GM18861 (cell line): ENCODE measurements at regions not wholly inside any gene's neighbourhood (a gene's known extent, or its start where the extent isn't known, plus 50 kb on each side); places are given as distances from the start of the nearest gene placed in this dataset.

Experiments used
- ATAC-seq: cut with Tn5 transposase; IDR thresholded peaks from one replicate; pipeline ENCODE4 v1.9.1; 2021; ENCODE audit not compliant: unreplicated experiment

DNA sequence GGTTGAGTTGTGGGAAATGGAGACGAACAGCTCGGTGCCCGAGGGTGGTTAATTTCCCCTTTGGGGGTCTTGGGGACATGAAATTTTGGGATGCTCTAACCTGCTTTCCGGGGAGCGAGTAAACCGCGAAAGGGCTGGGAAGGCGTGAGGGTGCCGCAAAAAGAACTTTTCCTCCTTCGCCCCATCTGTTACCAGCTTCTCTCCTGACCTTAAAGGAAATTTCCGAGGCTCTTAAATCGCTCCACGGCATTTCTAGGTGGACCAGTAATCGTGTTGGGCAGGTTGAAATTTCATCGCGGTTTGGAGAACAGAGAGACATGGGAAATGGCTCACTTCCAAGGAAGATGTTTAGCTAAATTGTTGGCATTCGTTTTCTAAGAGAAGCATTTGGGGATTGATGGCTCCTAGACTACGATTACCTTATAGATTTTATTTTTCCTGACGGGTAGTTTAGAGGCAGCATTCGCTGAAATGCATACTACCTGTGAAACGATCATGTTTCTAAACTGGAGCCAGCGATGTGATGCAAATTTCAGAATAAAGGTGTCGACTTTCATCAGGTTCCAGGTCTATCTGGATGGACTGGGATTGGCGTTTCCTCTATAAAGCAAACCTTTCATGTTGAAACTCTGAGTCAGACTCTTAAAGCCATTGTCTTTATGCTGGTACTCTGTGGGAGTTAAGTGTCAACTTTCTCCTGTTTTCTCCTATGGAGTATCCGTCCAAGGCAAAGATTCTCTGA is 414.5 kb downstream of the PCNX1 start:
- no peak for ATAC-seq

GRCh38 chr14:71322655-71323250 is 415.5 kb downstream of the PCNX1 start:
- no peak for ATAC-seq

DNA sequence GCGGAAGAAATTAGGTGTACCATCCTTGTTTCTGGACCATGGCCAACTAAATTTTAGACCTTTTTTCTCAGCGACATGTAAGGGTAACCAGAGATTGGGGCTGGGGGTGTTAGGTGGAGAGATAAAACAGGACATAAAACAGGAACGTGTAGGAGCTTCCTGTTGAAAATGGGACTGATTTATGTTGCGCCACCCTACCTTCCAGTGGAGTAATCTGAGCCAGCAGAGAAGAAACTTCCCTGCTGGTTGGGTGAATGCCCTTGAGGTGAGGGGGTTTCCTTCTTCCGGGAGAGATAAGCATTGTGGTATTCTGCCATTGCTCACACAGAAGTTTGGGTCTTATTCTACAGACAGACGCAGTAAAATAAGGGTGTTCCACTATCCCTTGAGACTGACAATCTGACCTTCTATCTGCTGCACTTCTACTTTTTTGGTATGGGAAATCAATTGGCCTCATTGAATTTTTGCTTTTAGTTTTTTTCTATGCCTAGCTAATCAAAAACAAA is 417.6 kb downstream of the PCNX1 start:
- peak; percentile 17 for ATAC-seq

DNA sequence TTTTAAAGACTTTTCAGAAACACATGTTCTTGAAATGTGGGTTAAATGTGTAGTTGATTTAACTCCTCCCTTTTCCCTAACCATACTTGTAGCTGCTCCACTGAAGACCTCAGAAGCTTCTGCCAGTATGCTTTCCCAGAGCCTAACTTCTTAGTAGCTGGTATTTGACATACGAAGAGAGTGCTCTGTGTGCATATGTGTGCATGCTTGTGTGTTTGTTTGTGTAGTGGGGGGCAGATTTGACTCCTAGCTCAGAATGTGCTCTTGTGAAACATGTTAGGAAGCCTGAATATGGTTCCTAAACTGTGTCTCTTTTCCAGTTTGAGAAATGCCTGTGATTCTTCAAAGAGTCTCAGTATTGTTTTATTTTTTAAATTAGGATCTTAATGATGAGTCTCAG is 420.4 kb downstream of the PCNX1 start:
- no peak for ATAC-seq

DNA sequence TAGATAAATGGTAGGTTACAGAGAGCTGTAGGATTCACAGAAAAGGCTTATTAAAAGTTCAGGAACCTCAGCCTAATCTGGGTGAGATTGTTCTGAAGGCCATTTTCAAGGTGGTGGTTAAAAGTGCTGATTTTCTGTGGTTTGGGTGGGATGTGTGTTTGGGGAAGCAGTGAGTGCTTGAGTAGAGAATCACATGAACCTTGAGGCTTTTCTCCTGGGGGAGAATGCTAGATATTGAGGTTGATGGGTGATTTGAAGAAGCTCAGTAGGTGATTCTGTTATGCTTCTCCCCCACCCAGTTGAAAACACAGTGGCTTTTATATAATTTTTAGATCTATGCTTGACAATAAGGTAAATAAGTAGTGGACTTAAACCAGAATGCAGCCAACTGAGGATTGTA is 420.9 kb downstream of the PCNX1 start:
- no peak for ATAC-seq

- no peak for ATAC-seq
Observed at GRCh38 chr14:71328954-71329353, 421.7 kb downstream of the PCNX1 start.

GRCh38 chr14:71331403-71331802 is 424.1 kb downstream of the PCNX1 start:
- no peak for ATAC-seq

DNA sequence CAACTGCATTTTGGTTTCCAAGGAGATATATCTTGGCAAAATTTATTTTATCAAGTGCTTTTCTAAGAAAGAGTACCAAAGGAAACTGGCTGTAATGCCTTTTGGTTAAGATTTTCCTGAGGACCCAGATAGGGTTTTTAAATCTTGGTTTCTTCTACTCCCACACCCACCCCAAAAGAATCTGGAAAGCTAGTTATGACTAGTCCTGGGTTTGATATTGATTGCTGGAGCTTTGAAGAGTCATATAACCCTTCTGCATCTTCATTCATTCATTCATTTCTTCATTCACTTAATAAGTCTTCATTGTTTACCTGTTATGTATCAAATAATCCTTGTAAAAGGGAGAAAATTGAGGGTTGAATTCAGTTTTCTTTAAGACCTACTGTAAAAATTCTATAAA is 425.2 kb downstream of the PCNX1 start:
- ATAC-seq, result no peak

- no peak for ATAC-seq
Observed at GRCh38 chr14:71333705-71334104, 426.4 kb downstream of the PCNX1 start.

DNA sequence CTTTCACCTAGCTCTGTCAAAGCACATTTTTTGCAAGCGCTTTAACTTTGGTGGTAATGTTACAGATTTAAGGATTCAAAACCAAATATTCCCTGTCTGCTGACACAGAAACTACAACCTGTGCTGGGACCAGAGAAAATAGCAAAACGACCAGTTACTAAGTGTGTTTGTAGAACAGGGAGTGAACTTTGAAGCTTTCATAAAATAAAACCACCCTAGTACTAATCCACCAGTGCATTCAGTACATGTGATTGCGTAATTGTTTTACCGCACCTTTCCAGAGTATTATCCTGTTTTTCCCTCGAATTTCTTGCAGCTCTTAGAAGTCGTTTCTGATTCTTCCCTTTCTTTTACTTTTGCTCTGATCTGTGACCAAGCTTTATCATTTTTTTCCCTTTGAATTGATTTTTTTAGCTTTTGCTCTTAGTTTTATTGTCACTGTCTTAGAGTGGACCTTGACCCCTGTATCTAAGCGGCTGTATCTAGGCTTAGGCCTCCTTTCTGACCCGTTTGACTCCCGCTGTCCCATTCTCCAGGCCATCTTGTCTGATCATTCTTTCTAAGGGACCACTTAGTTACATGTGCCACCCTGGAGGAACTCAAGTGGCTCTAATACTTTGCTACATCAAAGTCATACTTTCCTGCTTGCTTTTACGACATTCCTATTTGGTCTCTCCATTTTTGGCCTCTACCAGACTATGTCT is 429.4 kb downstream of the PCNX1 start:
- ATAC-seq, result no peak

- ATAC-seq, result no peak
Observed at GRCh38 chr14:71338153-71338552, 430.9 kb downstream of the PCNX1 start.

DNA sequence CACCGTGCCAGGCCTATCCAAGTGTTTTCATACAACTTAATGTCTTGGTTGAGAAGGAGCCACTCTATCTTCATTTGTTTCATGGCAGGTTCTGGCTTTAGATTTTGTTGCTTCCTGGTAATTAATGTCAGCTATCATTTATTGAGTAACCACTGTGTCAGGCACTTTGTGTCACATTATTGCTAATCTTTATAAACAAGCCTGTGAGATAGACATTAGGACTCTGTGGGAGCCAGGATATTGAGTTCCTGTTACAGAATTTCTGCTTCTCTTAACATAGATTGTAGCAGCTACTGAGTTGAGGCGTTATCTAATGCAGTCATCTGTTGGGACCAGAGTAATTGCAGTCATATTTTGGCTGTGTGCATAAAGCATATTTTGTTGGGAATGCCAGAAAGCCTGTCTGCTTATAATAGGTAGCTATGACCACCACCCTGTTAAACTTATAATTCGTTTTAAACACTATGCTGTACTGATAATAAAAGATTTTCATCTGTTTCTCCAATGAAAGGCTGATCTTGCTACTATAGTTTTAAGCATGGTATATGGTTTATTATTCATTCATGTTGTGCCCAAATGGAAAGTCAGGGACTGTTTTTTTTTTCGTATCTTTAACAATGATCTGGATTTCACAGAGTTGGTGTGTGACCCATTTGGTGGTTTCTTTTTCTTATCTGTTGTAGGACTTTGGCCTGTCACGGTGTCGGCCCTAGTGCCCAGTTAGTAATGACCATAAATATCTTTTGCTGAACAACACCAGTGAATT is 432.6 kb downstream of the PCNX1 start:
- ATAC-seq, result no peak

DNA sequence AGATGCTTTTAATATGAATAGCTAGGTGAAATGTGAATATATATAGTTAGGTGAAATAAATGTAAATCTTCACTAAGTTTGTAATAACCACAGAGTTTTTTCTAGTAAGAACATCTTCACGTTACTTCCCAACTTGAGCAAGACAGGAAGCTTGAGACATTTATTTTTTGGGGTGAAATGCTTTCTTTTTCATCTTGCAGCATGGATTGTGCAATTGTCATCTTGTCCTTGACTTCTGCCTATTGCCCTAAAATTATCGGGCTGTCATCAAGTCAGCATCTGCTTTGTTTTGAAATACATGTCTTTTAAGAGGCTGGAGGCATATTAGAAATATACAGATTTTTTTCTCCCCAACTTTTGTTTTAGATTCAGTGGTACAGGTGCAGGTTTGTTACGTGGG is 433.9 kb downstream of the PCNX1 start:
- ATAC-seq, result no peak

- no peak for ATAC-seq
Observed at GRCh38 chr14:71343724-71344123, 436.5 kb downstream of the PCNX1 start.

DNA sequence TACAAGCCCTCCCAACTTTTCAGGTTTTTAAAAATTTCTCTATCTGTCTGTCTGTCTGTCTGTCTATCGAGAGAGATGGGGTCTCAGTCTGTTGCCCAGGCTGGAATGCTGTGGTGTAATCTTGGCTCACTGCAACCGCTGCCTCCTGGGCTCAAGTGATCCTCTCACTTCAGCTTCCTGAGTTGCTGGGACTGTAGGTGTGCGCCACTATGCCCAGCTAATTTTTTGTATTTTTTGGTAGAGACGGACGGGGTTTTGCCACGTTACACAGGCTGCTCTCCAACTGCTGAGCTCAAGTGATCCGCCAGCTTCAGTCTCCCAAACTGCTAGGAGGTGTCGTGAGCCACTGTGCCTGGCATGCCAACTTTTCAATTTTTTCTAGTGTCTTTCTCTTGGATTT is 437.2 kb downstream of the PCNX1 start:
- ATAC-seq, result no peak

DNA sequence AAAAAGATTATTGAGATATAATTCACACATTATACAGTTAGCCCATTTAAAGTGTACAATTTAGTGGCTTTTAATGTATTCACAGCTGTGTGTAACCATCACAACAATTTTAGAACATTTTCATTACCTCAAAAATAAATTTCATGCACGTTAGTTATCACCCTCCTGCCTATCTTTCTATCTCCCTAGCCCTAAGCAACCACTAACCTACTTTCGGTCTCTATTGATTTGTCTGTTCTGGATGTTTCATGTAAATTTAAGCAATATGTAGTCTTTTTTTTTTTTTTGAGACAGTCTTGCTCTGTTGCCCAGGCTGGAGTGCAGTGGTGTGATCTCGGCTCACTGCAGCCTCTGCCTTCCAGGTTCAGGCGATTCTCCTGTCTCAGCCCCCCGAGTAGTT is 439.4 kb downstream of the PCNX1 start:
- ATAC-seq, result peak; percentile 46

- ATAC-seq, result no peak
Observed at GRCh38 chr14:71348394-71348793, 441.1 kb downstream of the PCNX1 start.

DNA sequence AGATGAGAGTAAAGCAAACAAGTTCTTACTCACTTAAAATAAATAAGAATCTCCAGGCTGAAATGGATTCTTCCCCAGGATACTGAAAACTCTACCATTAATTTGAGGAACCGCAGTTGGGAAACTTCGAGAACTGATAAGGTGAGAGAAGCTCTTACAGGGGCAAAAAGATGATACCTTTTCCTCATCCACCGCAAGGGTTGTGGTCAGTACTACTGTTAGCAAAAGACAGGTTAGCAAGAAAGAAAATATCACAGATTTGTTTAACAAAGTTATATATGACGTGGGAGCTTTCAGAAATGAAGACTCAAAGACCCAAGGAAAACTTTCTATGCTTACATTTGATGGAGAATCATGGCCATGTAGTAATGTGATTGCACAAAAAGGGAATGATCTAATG is 441.6 kb downstream of the PCNX1 start:
- no peak for ATAC-seq

GRCh38 chr14:71354142-71354541 is 446.9 kb downstream of the PCNX1 start:
- no peak for ATAC-seq

DNA sequence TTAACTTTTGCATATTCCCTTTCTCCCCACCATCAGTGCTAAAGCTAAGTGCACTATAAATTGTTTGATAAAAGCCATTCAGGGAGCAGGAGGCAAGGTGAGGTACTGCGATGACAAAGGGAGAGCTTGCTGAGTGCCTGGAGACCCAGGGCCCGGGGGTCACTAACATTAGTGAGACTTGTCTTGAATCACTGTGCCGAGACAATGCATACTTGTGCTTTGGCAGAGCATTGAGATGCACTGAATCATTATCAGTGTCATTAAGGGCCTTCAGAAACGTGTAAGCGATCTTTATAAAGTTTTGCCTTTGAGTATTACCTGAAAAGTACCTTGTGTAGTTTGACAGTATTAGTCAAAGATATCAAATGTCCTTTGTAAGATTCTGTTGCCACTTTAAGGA is 447.5 kb downstream of the PCNX1 start:
- no peak for ATAC-seq
